ENCODE measurements at regions not wholly inside any gene's neighbourhood (a gene's known extent, or its start where the extent isn't known, plus 50 kb on each side); places are given as distances from the start of the nearest gene placed in this dataset.

GRCh38 chr5:68396722-68397121, 181.2 kb downstream of the PIK3R1 start:
- TF ChIP-seq CTCF (IDR thresholded peaks at IDR 0.05 in 8 of 11, conservative IDR thresholded peaks at IDR 0.05 in 3 of 11) (no peak), POLR2AphosphoS5 (IDR thresholded peaks at IDR 0.05) (no peak), POLR2A (IDR thresholded peaks at IDR 0.05) (no peak)
